IMR-90 (cell line): ENCODE measurements at regions not wholly inside any gene's neighbourhood (a gene's known extent, or its start where the extent isn't known, plus 50 kb on each side); places are given as distances from the start of the nearest gene placed in this dataset.

Experiments
- ATAC-seq: fragments of 200-7000 bp; cut with Tn5 transposase; 2 replicates; pipeline ENCODE4 v1.9.1; 2020; ENCODE audit warnings: low read depth, mild to moderate bottlenecking, moderate library complexity
- BruUV-seq: library from RNA; stranded (reverse); fragments of 400-500 nt; replicated peaks from 2 replicates; lab custom pipeline; 2021; lab: Mats Ljungman, UMichigan
- CTCF ChIA-PET: fragments of 300-600 bp; formaldehyde crosslinking; extraction: SDS; loops from one replicate; lab custom pipeline; 2021; ENCODE audit warnings: antibody characterized with exemption; lab: Yijun Ruan, JAX
- POLR2A ChIA-PET: fragments of 300-600 bp; sonication (Branson Sonifier 250); formaldehyde crosslinking; loops from one replicate; lab custom pipeline; 2022; ENCODE audit warnings: antibody characterized with exemption; ENCODE audit not compliant: unreplicated experiment; lab: Charles Lee
- DNase-seq: peaks from one replicate; pipeline ENCODE4 v3.0.0; 2013
- H2AFZ ChIP-seq: replicated peaks from 2 replicates; pipeline ENCODE3; 2013; ENCODE audit warnings: low read length, mild to moderate bottlenecking; ENCODE audit not compliant: poor library complexity
- H2AK5ac ChIP-seq: 2 replicates; pipeline ENCODE4 v1.6.1; 2013; ENCODE audit warnings: low read depth, low read length, inconsistent platforms
- H2AK9ac ChIP-seq: replicated peaks from 2 replicates; pipeline ENCODE3; 2013; ENCODE audit warnings: mild to moderate bottlenecking, low read depth, low read length, moderate library complexity; ENCODE audit not compliant: poor library complexity
- H2BK120ac ChIP-seq: 2 replicates; pipeline ENCODE4 v1.6.1; 2013; ENCODE audit warnings: low read depth, low read length, inconsistent platforms
- H2BK15ac ChIP-seq: 3 replicates; pipeline ENCODE4 v1.6.1; 2013; ENCODE audit warnings: low read depth, low read length, inconsistent platforms
- H2BK20ac ChIP-seq: 2 replicates; pipeline ENCODE4 v1.6.1; 2013; ENCODE audit warnings: low read depth, mild to moderate bottlenecking, inconsistent platforms, low read length, moderate library complexity
- H2BK5ac ChIP-seq: 2 replicates; pipeline ENCODE4 v1.6.1; 2013; ENCODE audit warnings: mild to moderate bottlenecking, low read depth, low read length, inconsistent platforms; ENCODE audit not compliant: poor library complexity, severe bottlenecking
- H3K14ac ChIP-seq: replicated peaks from 2 replicates; pipeline ENCODE4 v1.6.1; 2013; ENCODE audit warnings: low read depth, low read length, inconsistent platforms
- H3K18ac ChIP-seq: 2 replicates; pipeline ENCODE4 v1.6.1; 2013; ENCODE audit warnings: low read depth, low read length, control low read depth
- H3K23ac ChIP-seq: 2 replicates; pipeline ENCODE4 v1.6.1; 2013; ENCODE audit warnings: low read depth, low read length, inconsistent platforms
- H3K27ac ChIP-seq: 2 replicates; pipeline ENCODE4 v1.5.1; 2013; ENCODE audit warnings: mild to moderate bottlenecking, control low read depth, low read length; ENCODE audit not compliant: insufficient read depth
- H3K27me3 ChIP-seq: 2 replicates; pipeline ENCODE4 v1.6.1; 2013; ENCODE audit warnings: low read length; ENCODE audit not compliant: control insufficient read depth, insufficient read depth
- H3K36me3 ChIP-seq: 2 replicates; pipeline ENCODE4 v1.6.1; 2013; ENCODE audit warnings: low read length, mixed read lengths; ENCODE audit not compliant: control insufficient read depth, insufficient read depth
- H3K4ac ChIP-seq: 2 replicates; pipeline ENCODE4 v1.6.1; 2013; ENCODE audit warnings: low read depth, low read length, inconsistent platforms
- H3K4me1 ChIP-seq: 2 replicates; pipeline ENCODE4 v1.6.1; 2013; ENCODE audit warnings: low read length, mixed read lengths; ENCODE audit not compliant: control insufficient read depth, insufficient read depth
- H3K4me2 ChIP-seq: 2 replicates; pipeline ENCODE4 v1.6.1; 2013; ENCODE audit warnings: low read depth, mild to moderate bottlenecking, control low read depth, low read length, moderate library complexity
- H3K4me3 ChIP-seq: 2 replicates; pipeline ENCODE4 v1.5.1; 2013; ENCODE audit warnings: low read depth, mild to moderate bottlenecking, control low read depth, low read length, moderate library complexity; ENCODE audit not compliant: insufficient read depth
- H3K56ac ChIP-seq: 2 replicates; pipeline ENCODE4 v1.6.1; 2013; ENCODE audit warnings: low read length, inconsistent platforms; ENCODE audit not compliant: insufficient read depth; ENCODE audit errors: extremely low read depth
- H3K79me1 ChIP-seq, 2 experiments: 2 replicates each; pipeline ENCODE4 v1.6.1; 2013; ENCODE audit warnings: low read length in 2 of 2, inconsistent platforms in 1 of 2, low read depth in 1 of 2
- H3K9ac ChIP-seq: 2 replicates; pipeline ENCODE4 v1.6.1; 2013; ENCODE audit warnings: low read depth, low read length, control low read depth
- H3K9me1 ChIP-seq: 2 replicates; pipeline ENCODE4 v1.6.1; 2013; ENCODE audit warnings: low read length, inconsistent platforms; ENCODE audit not compliant: insufficient read depth
- H3K9me3 ChIP-seq: 2 replicates; pipeline ENCODE4 v1.6.1; 2013; ENCODE audit warnings: low read length; ENCODE audit not compliant: control insufficient read depth, insufficient read depth
- H4K20me1 ChIP-seq: 2 replicates; pipeline ENCODE4 v1.6.1; 2013; ENCODE audit warnings: low read length, inconsistent platforms; ENCODE audit not compliant: insufficient read depth
- H4K5ac ChIP-seq: 2 replicates; pipeline ENCODE4 v1.6.1; 2013; ENCODE audit warnings: mild to moderate bottlenecking, low read depth, low read length, control low read depth
- H4K8ac ChIP-seq, 2 experiments: 2 replicates each; pipeline ENCODE4 v1.6.1; 2013; ENCODE audit warnings: low read depth in 2 of 2, low read length in 2 of 2, control low read depth in 1 of 2, inconsistent platforms in 1 of 2
- H4K91ac ChIP-seq: 2 replicates; pipeline ENCODE4 v1.6.1; 2013; ENCODE audit warnings: low read depth, low read length, inconsistent platforms; ENCODE audit not compliant: insufficient read depth
- BHLHE40 ChIP-seq: fragments of 150-350 bp; IDR thresholded peaks from 2 replicates; pipeline ENCODE4 v1.6.1; 2016; ENCODE audit warnings: mild to moderate bottlenecking, low read depth, low read length
- MAFK ChIP-seq: IDR thresholded peaks from 2 replicates; pipeline ENCODE4 v1.6.1; 2012; ENCODE audit warnings: low read depth, low read length, improper control_type of control experiment
- MXI1 ChIP-seq: IDR thresholded peaks from 2 replicates; pipeline ENCODE4 v1.6.1; 2012; ENCODE audit warnings: low read depth, mild to moderate bottlenecking, low read length, moderate library complexity, borderline replicate concordance
- WGBS, 2 experiments: methylation state at CpG; one replicate each; pipeline versions ENCODE4 v1.1.5 to v1.1.7; 2013; ENCODE audit warnings: missing lambda C conversion rate in 2 of 2; ENCODE audit not compliant: insufficient read length in 1 of 2; ENCODE audit errors: extremely low coverage in 2 of 2; 5-methylcytosine and 5-hydroxymethylcytosine counted together
- dilution Hi-C: fragments of 300-500 bp; cut with HindIII; formaldehyde crosslinking; loops from one replicate; pipeline ENCODE4 v1.14.3; 2018; ENCODE audit warnings: low sequenced_read_pairs; ENCODE audit not compliant: unreplicated experiment
- in situ Hi-C: fragments of 300-500 bp; cut with MboI; formaldehyde crosslinking; loops from 3 replicates; pipeline ENCODE4 v1.14.3; 2019; ENCODE audit warnings: low sequenced_read_pairs, inconsistent platforms, mixed read lengths
- intact Hi-C: fragments of 100-400 bp; cut with micrococcal nuclease; formaldehyde crosslinking; loops from 2 replicates; pipeline ENCODE4 v1.10.0; 2022
- TF ChIP-seq, protein P1 (sequence below): fragments of 150-350 bp; IDR thresholded peaks from 2 replicates; pipeline ENCODE4 v1.6.1; 2017; ENCODE audit warnings: mild to moderate bottlenecking, antibody characterized with exemption, low read length, low read depth

GRCh38 chr14:49008363-49008762 lies 577.8 kb downstream of the RPS29 start:
- Histone ChIP-seq H3K14ac (no peak overlapping the region), H3K23ac (no peak overlapping the region), H3K36me3 (no peaks in the 10 kb centered on the region), H2BK20ac (no peak overlapping the region), H4K5ac (no peak overlapping the region), H3K9me3 (0 out of 2 replicates have a peak, but pooled peaks cover 2% of the 10 kb centered on the region), H3K9me1 (no peaks in the 10 kb centered on the region), H2BK5ac (no peak overlapping the region), H3K4me2 (no peak overlapping the region), H4K20me1 (no peaks in the 10 kb centered on the region), H3K79me1 (no peaks in the 10 kb centered on the region), H2AK9ac (no peak overlapping the region), H2BK120ac (no peak overlapping the region), H2BK15ac (no peak overlapping the region), H3K4me1 (no peaks in the 10 kb centered on the region), H3K27me3 (no peaks in the 10 kb centered on the region), H3K4ac (no peak overlapping the region), H3K56ac (no peak overlapping the region), H2AFZ (no peak overlapping the region), H2AK5ac (no peak overlapping the region), H3K9ac (no peak overlapping the region), H4K8ac (no peak overlapping the region), H3K4me3 (no peak overlapping the region), H3K27ac (no peak overlapping the region), H4K91ac (no peak overlapping the region), H3K18ac (no peak overlapping the region)
- BruUV-seq, result no TSS peak
- TF ChIP-seq BHLHE40 (no peak), MXI1 (no peak), MAFK (no peak)
- TF ChIP-seq, protein P1, sequence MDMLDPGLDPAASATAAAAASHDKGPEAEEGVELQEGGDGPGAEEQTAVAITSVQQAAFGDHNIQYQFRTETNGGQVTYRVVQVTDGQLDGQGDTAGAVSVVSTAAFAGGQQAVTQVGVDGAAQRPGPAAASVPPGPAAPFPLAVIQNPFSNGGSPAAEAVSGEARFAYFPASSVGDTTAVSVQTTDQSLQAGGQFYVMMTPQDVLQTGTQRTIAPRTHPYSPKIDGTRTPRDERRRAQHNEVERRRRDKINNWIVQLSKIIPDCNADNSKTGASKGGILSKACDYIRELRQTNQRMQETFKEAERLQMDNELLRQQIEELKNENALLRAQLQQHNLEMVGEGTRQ, result no peak
- CTCF ChIA-PET, result no interaction called here
- in situ Hi-C loops, result no loop called here
- intact Hi-C loops, result no loop called here
- dilution Hi-C loops, result no loop called here
- POLR2A ChIA-PET, result no interaction called here
- no CpG with 5 or more reads among the region's 3 CpGs for WGBS, 2 experiments
- ATAC-seq (no peak), DNase-seq (no peak)
